IPS-20b (cell line): ENCODE measurements at regions not wholly inside any gene's neighbourhood (a gene's known extent, or its start where the extent isn't known, plus 50 kb on each side); places are given as distances from the start of the nearest gene placed in this dataset.

Experiments used
- H3K27ac ChIP-seq: one replicate; pipeline ENCODE4 v1.5.1; 2013; ENCODE audit warnings: low read length
- H3K27me3 ChIP-seq: 2 replicates; pipeline ENCODE4 v1.6.1; 2013; ENCODE audit warnings: mild to moderate bottlenecking, low read length, inconsistent platforms; ENCODE audit not compliant: insufficient read depth
- H3K36me3 ChIP-seq: 2 replicates; pipeline ENCODE4 v1.6.1; 2013; ENCODE audit warnings: low read depth, mild to moderate bottlenecking, inconsistent platforms, low read length, moderate library complexity; ENCODE audit not compliant: insufficient read depth
- H3K4me1 ChIP-seq: 2 replicates; pipeline ENCODE4 v1.6.1; 2013; ENCODE audit warnings: mild to moderate bottlenecking, control low read depth, inconsistent platforms, low read length, moderate library complexity; ENCODE audit not compliant: insufficient read depth
- H3K4me3 ChIP-seq: 2 replicates; pipeline ENCODE4 v1.5.1; 2013; ENCODE audit warnings: mild to moderate bottlenecking, low read length, inconsistent platforms
- H3K9ac ChIP-seq: 2 replicates; pipeline ENCODE4 v1.6.1; 2013; ENCODE audit warnings: low read depth, mild to moderate bottlenecking, inconsistent platforms, low read length, moderate library complexity
- H3K9me3 ChIP-seq: 2 replicates; pipeline ENCODE4 v1.6.1; 2013; ENCODE audit warnings: mild to moderate bottlenecking, low read depth, low read length, inconsistent platforms; ENCODE audit not compliant: insufficient read depth

- Histone ChIP-seq H3K27me3 (no peaks in the 10 kb centered on the region), H3K36me3 (no peaks in the 10 kb centered on the region), H3K9ac (no peak overlapping the region), H3K27ac (no peak overlapping the region), H3K9me3 (peaks cover 9% of the 10 kb centered on the region; the same call in 1 of the 2 replicates), H3K4me3 (no peak overlapping the region), H3K4me1 (no peaks in the 10 kb centered on the region)
Observed at GRCh38 chr15:93700051-93700450, 531.3 kb upstream of the MCTP2 start.

DNA sequence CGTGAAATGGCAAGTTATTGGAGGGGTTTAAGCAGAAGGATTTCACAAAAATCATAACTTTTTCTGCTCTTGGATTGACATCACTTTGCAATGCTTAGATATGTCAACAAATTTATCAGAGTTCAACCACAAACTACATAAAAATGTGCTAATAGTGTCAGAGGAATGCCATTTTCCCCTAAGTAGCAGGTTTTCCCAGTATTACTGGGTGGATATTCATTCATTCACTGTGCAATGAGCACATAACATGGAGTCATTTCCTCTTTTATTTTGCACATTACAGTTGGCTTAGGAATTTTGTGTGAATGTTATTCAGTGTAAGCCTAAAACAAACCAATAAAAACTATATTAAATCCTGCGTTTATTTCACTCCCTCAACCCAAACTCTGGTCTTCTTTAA is 537.3 kb upstream of the MCTP2 start:
- H3K27ac ChIP-seq, result no peak overlapping the region
- H3K9me3 ChIP-seq, result peaks cover 9% of the 10 kb centered on the region; the same call in 1 of the 2 replicates
- H3K4me3 ChIP-seq, result no peak overlapping the region
- H3K36me3 ChIP-seq, result no peaks in the 10 kb centered on the region
- H3K9ac ChIP-seq, result no peak overlapping the region
- H3K27me3 ChIP-seq, result no peaks in the 10 kb centered on the region
- no peaks in the 10 kb centered on the region for H3K4me1 ChIP-seq

DNA sequence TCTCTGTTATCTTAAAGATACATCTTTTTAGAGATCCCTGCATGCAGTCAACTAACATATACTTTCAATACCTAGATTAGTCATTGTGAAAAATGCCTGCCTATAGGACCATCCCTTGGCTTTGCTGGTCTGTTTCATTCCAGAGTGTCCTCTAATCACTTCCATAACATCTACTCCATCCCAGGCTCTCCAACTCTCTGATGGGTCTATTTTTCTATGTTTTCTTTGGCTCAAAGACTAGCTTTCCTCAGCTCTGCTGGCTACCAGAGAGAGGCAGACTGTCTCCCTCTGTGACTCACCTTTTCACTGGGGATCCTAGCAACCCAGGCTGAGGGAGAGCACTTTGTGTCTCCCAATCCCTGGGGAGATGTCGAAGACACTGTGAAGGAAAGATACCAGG is 547.7 kb upstream of the MCTP2 start:
- Histone ChIP-seq H3K36me3 (no peaks in the 10 kb centered on the region), H3K27ac (no peak overlapping the region), H3K4me1 (no peaks in the 10 kb centered on the region), H3K9ac (no peak overlapping the region), H3K9me3 (peaks cover 32% of the 10 kb centered on the region), H3K27me3 (no peaks in the 10 kb centered on the region), H3K4me3 (no peak overlapping the region)

GRCh38 chr15:93671387-93671943 is 559.9 kb upstream of the MCTP2 start:
- H3K4me1 ChIP-seq, result no peaks in the 10 kb centered on the region
- no peaks in the 10 kb centered on the region for H3K27me3 ChIP-seq
- no peak overlapping the region for H3K4me3 ChIP-seq
- no peak overlapping the region for H3K27ac ChIP-seq
- no peaks in the 10 kb centered on the region for H3K36me3 ChIP-seq
- no peak overlapping the region for H3K9ac ChIP-seq
- H3K9me3 ChIP-seq, result no peaks in the 10 kb centered on the region

DNA sequence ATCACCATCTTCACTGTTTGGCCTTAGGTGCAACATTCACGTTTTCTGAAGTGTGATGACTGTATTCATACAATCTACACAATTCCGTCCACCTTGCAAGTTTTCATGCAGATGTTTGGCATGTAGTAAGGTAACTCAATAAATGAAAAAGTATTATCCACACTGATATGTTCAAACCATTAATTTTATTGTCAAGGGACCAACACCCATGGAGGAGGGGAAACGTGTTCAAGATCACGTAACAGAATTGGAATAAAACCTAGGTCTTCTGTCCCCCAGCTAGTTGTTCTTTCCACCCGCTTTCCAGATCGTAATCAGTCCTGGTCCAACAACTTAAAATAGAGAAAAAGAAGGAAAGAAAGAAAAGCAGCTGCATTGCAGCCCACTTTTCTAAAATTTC is 560.4 kb upstream of the MCTP2 start:
- Histone ChIP-seq H3K9me3 (no peaks in the 10 kb centered on the region), H3K36me3 (no peaks in the 10 kb centered on the region), H3K27ac (no peak overlapping the region), H3K27me3 (no peaks in the 10 kb centered on the region), H3K4me1 (no peaks in the 10 kb centered on the region), H3K4me3 (no peak overlapping the region), H3K9ac (no peak overlapping the region)

GRCh38 chr15:93664213-93664956 is 567.0 kb upstream of the MCTP2 start:
- no peak overlapping the region for H3K27ac ChIP-seq
- peaks cover 22% of the 10 kb centered on the region; the same call in 1 of the 2 replicates for H3K4me1 ChIP-seq

DNA sequence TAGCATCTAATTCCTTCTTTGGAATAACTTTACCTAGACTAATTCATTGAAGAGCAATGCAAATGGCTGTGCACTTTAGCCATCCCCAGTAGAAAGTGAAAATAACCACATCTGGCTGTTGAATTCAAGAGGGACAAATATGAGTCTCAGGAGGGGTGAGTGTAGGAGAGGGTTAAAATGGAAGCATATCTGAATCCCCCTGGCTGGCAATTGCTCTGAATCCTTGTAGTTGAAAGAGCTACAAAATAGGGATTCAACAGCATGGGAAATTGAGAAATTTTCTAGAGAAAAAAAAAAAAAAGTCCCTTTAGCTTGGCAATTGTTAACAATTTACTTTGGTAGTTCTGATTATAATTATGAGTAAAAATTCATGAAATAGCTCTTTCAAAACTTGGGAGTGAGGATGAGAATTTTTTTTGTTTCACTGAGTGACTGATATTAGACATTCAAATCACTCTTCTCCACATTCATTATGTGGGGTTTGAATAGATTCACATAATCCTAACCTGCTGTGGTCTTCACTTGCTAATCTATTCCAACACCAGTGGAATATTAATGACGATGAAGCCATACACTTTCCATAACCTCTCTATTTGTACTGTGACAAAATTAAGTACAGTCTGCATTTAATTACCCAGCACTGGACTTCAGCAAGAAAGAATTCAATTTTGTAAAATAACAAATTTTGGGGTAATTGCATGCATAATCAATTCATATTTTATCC is 569.0 kb upstream of the MCTP2 start:
- Histone ChIP-seq H3K9me3 (no peaks in the 10 kb centered on the region), H3K4me1 (peaks cover 22% of the 10 kb centered on the region; the same call in 1 of the 2 replicates), H3K27me3 (no peaks in the 10 kb centered on the region), H3K27ac (no peak overlapping the region), H3K36me3 (no peaks in the 10 kb centered on the region), H3K4me3 (no peak overlapping the region), H3K9ac (no peak overlapping the region)

More at GRCh38 chr15:93664213-93664956, 567.0 kb upstream of the MCTP2 start:
- Histone ChIP-seq H3K4me3 (peak overlapping the region; percentile 8), H3K9ac (no peak overlapping the region), H3K36me3 (no peaks in the 10 kb centered on the region), H3K27me3 (no peaks in the 10 kb centered on the region), H3K9me3 (no peaks in the 10 kb centered on the region)

GRCh38 chr15:93658026-93658816 is 569.2 kb upstream of the RGMA start:
- H3K4me1 ChIP-seq, result peaks cover 10% of the 10 kb centered on the region; the same call in 1 of the 2 replicates
- H3K27ac ChIP-seq, result no peak overlapping the region
- H3K4me3 ChIP-seq, result no peak overlapping the region
- no peaks in the 10 kb centered on the region for H3K9me3 ChIP-seq
- H3K36me3 ChIP-seq, result no peaks in the 10 kb centered on the region
- no peak overlapping the region for H3K9ac ChIP-seq
- H3K27me3 ChIP-seq, result no peaks in the 10 kb centered on the region

DNA sequence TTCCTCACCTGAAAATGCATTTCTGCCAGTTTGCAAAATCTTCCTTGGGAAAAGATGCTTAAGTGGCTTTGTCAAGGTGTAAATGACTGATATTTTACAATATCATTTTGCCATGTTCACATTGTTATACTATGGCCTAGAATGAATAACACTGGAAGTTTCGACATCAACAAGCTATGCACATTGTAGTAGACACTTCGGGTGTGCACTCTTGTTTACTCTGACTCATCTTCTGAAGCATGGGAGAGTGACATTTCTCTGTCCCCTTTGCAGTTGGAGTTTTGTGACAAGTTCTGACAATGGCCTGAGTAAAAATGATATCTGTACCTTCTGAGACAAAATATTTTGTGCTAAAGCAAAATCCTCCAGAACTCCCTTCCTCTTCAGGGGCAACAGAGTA is 567.0 kb upstream of the RGMA start:
- no peaks in the 10 kb centered on the region for H3K27me3 ChIP-seq
- no peaks in the 10 kb centered on the region for H3K4me1 ChIP-seq
- H3K27ac ChIP-seq, result no peak overlapping the region
- no peak overlapping the region for H3K4me3 ChIP-seq
- H3K36me3 ChIP-seq, result no peaks in the 10 kb centered on the region
- H3K9me3 ChIP-seq, result peaks cover 3% of the 10 kb centered on the region; the same call in 1 of the 2 replicates
- no peak overlapping the region for H3K9ac ChIP-seq

GRCh38 chr15:93649691-93650235 is 560.8 kb upstream of the RGMA start:
- no peak overlapping the region for H3K27ac ChIP-seq
- H3K4me1 ChIP-seq, result no peaks in the 10 kb centered on the region
- H3K9ac ChIP-seq, result no peak overlapping the region
- H3K4me3 ChIP-seq, result no peak overlapping the region
- H3K27me3 ChIP-seq, result no peaks in the 10 kb centered on the region
- H3K36me3 ChIP-seq, result no peaks in the 10 kb centered on the region
- H3K9me3 ChIP-seq, result peaks cover 3% of the 10 kb centered on the region; the same call in 1 of the 2 replicates

GRCh38 chr15:93646193-93646592 is 557.2 kb upstream of the RGMA start:
- Histone ChIP-seq H3K9ac (no peak overlapping the region), H3K4me3 (no peak overlapping the region), H3K9me3 (no peaks in the 10 kb centered on the region), H3K27me3 (no peaks in the 10 kb centered on the region), H3K27ac (no peak overlapping the region), H3K36me3 (no peaks in the 10 kb centered on the region), H3K4me1 (no peaks in the 10 kb centered on the region)
